Panc1 (cell line): ENCODE measurements at regions not wholly inside any gene's neighbourhood (a gene's known extent, or its start where the extent isn't known, plus 50 kb on each side); places are given as distances from the start of the nearest gene placed in this dataset.

Experiments
- ATAC-seq: fragments of 200-7000 bp; cut with Tn5 transposase; 2 replicates; pipeline ENCODE4 v1.9.1; 2020; ENCODE audit warnings: mild to moderate bottlenecking, moderate library complexity
- BruUV-seq: library from RNA; stranded (reverse); fragments of 400-500 nt; replicated peaks from 2 replicates; lab custom pipeline; 2021; lab: Mats Ljungman, UMichigan
- CTCF ChIA-PET: fragments of 300-600 bp; sonication (Branson Sonifier 250); formaldehyde crosslinking; loops from one replicate; lab custom pipeline; 2022; ENCODE audit warnings: antibody characterized with exemption; lab: Charles Lee
- POLR2A ChIA-PET: fragments of 300-600 bp; sonication (Branson Sonifier 250); formaldehyde crosslinking; loops from one replicate; lab custom pipeline; 2022; ENCODE audit warnings: antibody characterized with exemption; lab: Charles Lee
- DNase-seq: peaks from one replicate; pipeline ENCODE4 v3.0.0-alpha.2; 2010; ENCODE audit warnings: low read depth, low spot score
- H3K27ac ChIP-seq: 2 replicates; pipeline ENCODE4 v1.5.1; 2011; ENCODE audit warnings: mild to moderate bottlenecking, low read length, inconsistent platforms
- H3K27me3 ChIP-seq: fragments of 200-500 bp; sonication (Bioruptor generic); 2 replicates; pipeline ENCODE4 v1.6.0; 2014; ENCODE audit warnings: low read length, inconsistent platforms; ENCODE audit not compliant: control insufficient read depth, insufficient read depth
- H3K36me3 ChIP-seq: fragments of 200-500 bp; sonication (Bioruptor generic); 2 replicates; pipeline ENCODE4 v1.5.1; 2014; ENCODE audit warnings: inconsistent platforms, mild to moderate bottlenecking, low read length, moderate library complexity; ENCODE audit not compliant: control insufficient read depth, insufficient read depth
- H3K4me1 ChIP-seq: 2 replicates; pipeline ENCODE4 v1.5.1; 2011; ENCODE audit warnings: inconsistent platforms, mild to moderate bottlenecking, low read length, moderate library complexity; ENCODE audit not compliant: control insufficient read depth, insufficient read depth
- H3K4me3 ChIP-seq, 2 experiments: 2 replicates each; pipeline ENCODE4 v1.5.1; 2011 to 2012; ENCODE audit warnings: low read depth in 2 of 2, low read length in 2 of 2, mild to moderate bottlenecking in 2 of 2, inconsistent platforms in 1 of 2, moderate library complexity in 1 of 2
- H3K9me3 ChIP-seq: fragments of 200-500 bp; sonication (Bioruptor generic); 2 replicates; pipeline ENCODE4 v1.5.1; 2014; ENCODE audit warnings: low read depth, mild to moderate bottlenecking, inconsistent platforms, low read length, moderate library complexity; ENCODE audit not compliant: control insufficient read depth, insufficient read depth
- POLR2AphosphoS5 ChIP-seq: IDR thresholded peaks from 2 replicates; pipeline ENCODE4 v1.6.1; 2012; ENCODE audit warnings: mild to moderate bottlenecking, low read depth, low read length, moderate library complexity
- SIN3A ChIP-seq: IDR thresholded peaks from 2 replicates; pipeline ENCODE4 v1.6.1; 2012; ENCODE audit warnings: low read depth, mild to moderate bottlenecking, low read length, moderate library complexity, borderline replicate concordance; ENCODE audit not compliant: insufficient read depth
- TCF7L2 ChIP-seq: IDR thresholded peaks from 2 replicates; pipeline ENCODE4 v1.6.1; 2011; ENCODE audit warnings: mild to moderate bottlenecking, low read depth, low read length, inconsistent platforms
- in situ Hi-C: cut with HindIII; loops from 2 replicates; pipeline ENCODE4 v1.10.0; 2016; ENCODE audit warnings: low sequenced_read_pairs, low pct_unique_long_range_greater_than_20kb
- intact Hi-C: fragments of 100-400 bp; cut with micrococcal nuclease; formaldehyde crosslinking; loops from one replicate; pipeline ENCODE4 v1.10.0; 2022; ENCODE audit not compliant: unreplicated experiment
- TF ChIP-seq, protein P1 (sequence below), 2 experiments: IDR thresholded peaks; 2 replicates each; pipeline ENCODE4 v1.6.1; 2011 to 2012; ENCODE audit warnings: low read depth in 2 of 2, control low read depth in 1 of 2, low read length in 1 of 2, mild to moderate bottlenecking in 1 of 2, moderate library complexity in 1 of 2; ENCODE audit not compliant: insufficient read depth in 1 of 2
- TF ChIP-seq, protein P2 (sequence below): fragments of 450-650 bp; IDR thresholded peaks from 2 replicates; pipeline ENCODE4 v1.5.1; 2017; ENCODE audit warnings: mild to moderate bottlenecking

DNA sequence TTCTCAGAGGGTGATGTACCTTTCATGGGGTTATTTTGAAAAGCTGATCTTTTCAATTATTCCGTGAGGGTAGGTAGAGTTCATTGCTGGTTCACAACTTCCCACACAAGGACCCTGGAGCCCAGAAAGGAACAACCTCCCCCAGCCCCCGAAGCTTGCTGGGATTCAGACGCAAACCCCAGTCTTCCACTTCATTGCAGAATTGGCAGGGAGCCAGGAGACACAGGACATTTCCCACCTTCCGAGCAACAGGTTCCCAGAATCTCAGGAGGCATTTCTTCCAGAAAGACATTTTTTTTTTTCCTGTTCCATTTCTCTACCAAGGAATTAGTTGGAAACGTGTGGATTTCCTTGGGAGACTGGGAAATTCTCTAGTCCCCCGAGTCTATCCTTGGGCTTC, 106.1 kb downstream of the GP2 start:
- Histone ChIP-seq H3K27me3 (peaks cover 18% of the 10 kb centered on the region; the same call in 1 of the 2 replicates), H3K4me3 (no peak overlapping the region), H3K27ac (no peak overlapping the region), H3K36me3 (no peaks in the 10 kb centered on the region), H3K4me1 (no peaks in the 10 kb centered on the region), H3K9me3 (no peaks in the 10 kb centered on the region)
- in situ Hi-C loops: no loop called here
- intact Hi-C loops: no loop called here
- ChIA-PET CTCF (no interaction called here), POLR2A (no interaction called here)
- no TSS peak for BruUV-seq
- TF ChIP-seq SIN3A (no peak), TCF7L2 (no peak), POLR2AphosphoS5 (no peak)
- TF ChIP-seq, protein P1, sequence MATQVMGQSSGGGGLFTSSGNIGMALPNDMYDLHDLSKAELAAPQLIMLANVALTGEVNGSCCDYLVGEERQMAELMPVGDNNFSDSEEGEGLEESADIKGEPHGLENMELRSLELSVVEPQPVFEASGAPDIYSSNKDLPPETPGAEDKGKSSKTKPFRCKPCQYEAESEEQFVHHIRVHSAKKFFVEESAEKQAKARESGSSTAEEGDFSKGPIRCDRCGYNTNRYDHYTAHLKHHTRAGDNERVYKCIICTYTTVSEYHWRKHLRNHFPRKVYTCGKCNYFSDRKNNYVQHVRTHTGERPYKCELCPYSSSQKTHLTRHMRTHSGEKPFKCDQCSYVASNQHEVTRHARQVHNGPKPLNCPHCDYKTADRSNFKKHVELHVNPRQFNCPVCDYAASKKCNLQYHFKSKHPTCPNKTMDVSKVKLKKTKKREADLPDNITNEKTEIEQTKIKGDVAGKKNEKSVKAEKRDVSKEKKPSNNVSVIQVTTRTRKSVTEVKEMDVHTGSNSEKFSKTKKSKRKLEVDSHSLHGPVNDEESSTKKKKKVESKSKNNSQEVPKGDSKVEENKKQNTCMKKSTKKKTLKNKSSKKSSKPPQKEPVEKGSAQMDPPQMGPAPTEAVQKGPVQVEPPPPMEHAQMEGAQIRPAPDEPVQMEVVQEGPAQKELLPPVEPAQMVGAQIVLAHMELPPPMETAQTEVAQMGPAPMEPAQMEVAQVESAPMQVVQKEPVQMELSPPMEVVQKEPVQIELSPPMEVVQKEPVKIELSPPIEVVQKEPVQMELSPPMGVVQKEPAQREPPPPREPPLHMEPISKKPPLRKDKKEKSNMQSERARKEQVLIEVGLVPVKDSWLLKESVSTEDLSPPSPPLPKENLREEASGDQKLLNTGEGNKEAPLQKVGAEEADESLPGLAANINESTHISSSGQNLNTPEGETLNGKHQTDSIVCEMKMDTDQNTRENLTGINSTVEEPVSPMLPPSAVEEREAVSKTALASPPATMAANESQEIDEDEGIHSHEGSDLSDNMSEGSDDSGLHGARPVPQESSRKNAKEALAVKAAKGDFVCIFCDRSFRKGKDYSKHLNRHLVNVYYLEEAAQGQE (IDR thresholded peaks at IDR 0.05; ENCODE audit: insufficient read depth in 1 of 2, low read depth in 2 of 2, low read length in 1 of 2): no peak
- TF ChIP-seq, protein P2, sequence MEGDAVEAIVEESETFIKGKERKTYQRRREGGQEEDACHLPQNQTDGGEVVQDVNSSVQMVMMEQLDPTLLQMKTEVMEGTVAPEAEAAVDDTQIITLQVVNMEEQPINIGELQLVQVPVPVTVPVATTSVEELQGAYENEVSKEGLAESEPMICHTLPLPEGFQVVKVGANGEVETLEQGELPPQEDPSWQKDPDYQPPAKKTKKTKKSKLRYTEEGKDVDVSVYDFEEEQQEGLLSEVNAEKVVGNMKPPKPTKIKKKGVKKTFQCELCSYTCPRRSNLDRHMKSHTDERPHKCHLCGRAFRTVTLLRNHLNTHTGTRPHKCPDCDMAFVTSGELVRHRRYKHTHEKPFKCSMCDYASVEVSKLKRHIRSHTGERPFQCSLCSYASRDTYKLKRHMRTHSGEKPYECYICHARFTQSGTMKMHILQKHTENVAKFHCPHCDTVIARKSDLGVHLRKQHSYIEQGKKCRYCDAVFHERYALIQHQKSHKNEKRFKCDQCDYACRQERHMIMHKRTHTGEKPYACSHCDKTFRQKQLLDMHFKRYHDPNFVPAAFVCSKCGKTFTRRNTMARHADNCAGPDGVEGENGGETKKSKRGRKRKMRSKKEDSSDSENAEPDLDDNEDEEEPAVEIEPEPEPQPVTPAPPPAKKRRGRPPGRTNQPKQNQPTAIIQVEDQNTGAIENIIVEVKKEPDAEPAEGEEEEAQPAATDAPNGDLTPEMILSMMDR: no peak
- DNase-seq (no peak), ATAC-seq (no peak)

DNA sequence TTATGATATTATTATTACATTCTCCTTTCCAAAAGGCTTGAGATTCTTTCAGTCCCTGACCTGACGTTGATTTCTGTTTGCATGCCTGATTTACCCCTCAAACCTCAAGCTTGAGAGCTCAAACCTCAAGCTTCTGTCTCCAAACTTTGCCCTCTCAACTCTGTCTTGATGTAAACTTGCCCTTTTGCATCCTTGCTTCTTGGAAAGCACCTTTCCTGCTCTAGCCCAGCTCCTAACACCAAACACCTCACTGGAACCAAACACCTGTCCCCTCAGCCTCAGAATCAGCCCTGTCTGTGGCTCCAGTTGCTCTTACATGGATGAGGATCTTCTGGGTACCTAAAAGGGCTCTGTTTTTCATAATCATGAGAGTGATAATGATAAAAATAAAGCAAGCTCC, 109.2 kb downstream of the GP2 start:
- no TSS peak for BruUV-seq
- Histone ChIP-seq H3K9me3 (no peaks in the 10 kb centered on the region), H3K27me3 (peaks cover 19% of the 10 kb centered on the region; the same call in 1 of the 2 replicates), H3K36me3 (no peaks in the 10 kb centered on the region), H3K4me1 (no peaks in the 10 kb centered on the region), H3K27ac (no peak overlapping the region), H3K4me3 (no peak overlapping the region)
- in situ Hi-C loops: no loop called here
- no peak for ATAC-seq
- ChIA-PET POLR2A (no interaction called here), CTCF (no interaction called here)
- intact Hi-C loops: no loop called here
- TF ChIP-seq SIN3A: no peak
- TF ChIP-seq TCF7L2: no peak
- no peak for TF ChIP-seq POLR2AphosphoS5
- TF ChIP-seq, protein P2: no peak
- TF ChIP-seq, protein P1 (IDR thresholded peaks at IDR 0.05; ENCODE audit: insufficient read depth in 1 of 2, low read depth in 2 of 2, low read length in 1 of 2): no peak
- no peak for DNase-seq
